Chondrocyte (in vitro differentiated cells): ENCODE measurements at regions not wholly inside any gene's neighbourhood (a gene's known extent, or its start where the extent isn't known, plus 50 kb on each side); places are given as distances from the start of the nearest gene placed in this dataset.

Source experiments
- DNase-seq: peaks from one replicate; pipeline ENCODE4 v3.0.0; 2021; ENCODE audit warnings: mixed read lengths, low spot score
- H3K27ac Mint-ChIP-seq: one replicate; pipeline ENCODE4 v1.8.0; 2021; ENCODE audit warnings: mild to moderate bottlenecking, moderate library complexity, mixed read lengths; ENCODE audit not compliant: unreplicated experiment
- H3K27me3 Mint-ChIP-seq: 2 replicates; pipeline ENCODE4 v1.8.0; 2021; ENCODE audit warnings: low read depth, mixed read lengths
- H3K36me3 Mint-ChIP-seq: 2 replicates; pipeline ENCODE4 v1.8.0; 2021; ENCODE audit warnings: low read depth, mixed read lengths
- H3K4me1 Mint-ChIP-seq: 2 replicates; pipeline ENCODE4 v1.8.0; 2021; ENCODE audit warnings: low read depth, mild to moderate bottlenecking, mixed read lengths
- H3K4me3 Mint-ChIP-seq: one replicate; pipeline ENCODE4 v1.8.0; 2021; ENCODE audit warnings: mild to moderate bottlenecking, moderate library complexity, mixed read lengths; ENCODE audit not compliant: unreplicated experiment
- H3K9me3 Mint-ChIP-seq: 2 replicates; pipeline ENCODE4 v1.8.0; 2021; ENCODE audit warnings: low read depth, mixed read lengths
- CTCF ChIP-seq: fragments of 200-600 bp; sonication (generic); IDR thresholded peaks from 2 replicates; pipeline ENCODE4 v1.5.0; 2021; ENCODE audit warnings: antibody characterized with exemption, mild to moderate bottlenecking, moderate library complexity

DNA sequence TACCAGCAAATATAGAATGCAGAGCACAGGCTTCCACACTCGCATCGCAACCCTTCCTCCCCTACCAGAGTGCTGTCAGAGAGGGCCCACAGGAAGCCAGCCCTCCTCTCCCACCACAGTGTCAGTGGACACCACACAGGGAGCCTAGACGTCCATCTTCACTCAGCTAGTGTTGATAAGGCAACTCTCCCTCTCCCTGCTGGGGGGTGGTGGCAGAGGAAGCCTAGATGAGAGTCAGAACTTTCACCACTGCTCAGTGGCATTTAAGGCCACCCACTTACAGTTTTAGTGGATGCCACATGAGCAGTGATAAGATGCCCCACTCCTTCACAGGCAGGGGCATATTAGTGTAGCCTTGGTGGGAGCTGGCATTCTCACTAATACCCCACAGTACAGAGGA is 109.8 kb upstream of the UBE3A start:
- Mint-ChIP-seq H3K4me3 (no peak overlapping the region), H3K36me3 (no peaks in the 10 kb centered on the region), H3K4me1 (peaks cover 8% of the 10 kb centered on the region), H3K27ac (no peak overlapping the region), H3K9me3 (no peaks in the 10 kb centered on the region), H3K27me3 (no peaks in the 10 kb centered on the region)
- no peak for TF ChIP-seq CTCF
- no peak for DNase-seq

DNA sequence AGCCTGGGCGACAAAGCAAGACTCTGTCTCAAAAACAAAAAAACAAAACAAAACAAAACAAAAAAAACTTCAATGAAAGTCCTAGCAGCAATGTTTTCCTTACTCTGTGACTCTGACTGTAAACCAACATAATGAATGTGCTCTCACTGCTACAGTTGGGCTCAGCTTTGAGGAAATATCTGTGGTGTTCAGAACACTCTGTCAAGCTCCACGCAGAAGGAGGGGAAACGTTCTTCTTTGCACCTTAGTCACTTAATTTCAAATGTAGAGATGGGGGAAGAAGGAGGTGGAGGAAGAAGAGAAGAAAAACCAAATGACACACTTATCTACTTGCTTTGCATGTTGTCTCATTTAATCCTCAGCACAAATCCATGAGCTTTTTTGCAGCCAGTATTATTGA is 107.1 kb upstream of the UBE3A start:
- Mint-ChIP-seq H3K4me3 (no peak overlapping the region), H3K27ac (no peak overlapping the region), H3K27me3 (no peaks in the 10 kb centered on the region), H3K9me3 (no peaks in the 10 kb centered on the region), H3K4me1 (peaks cover 16% of the 10 kb centered on the region), H3K36me3 (no peaks in the 10 kb centered on the region)
- DNase-seq = no peak
- no peak for TF ChIP-seq CTCF

DNA sequence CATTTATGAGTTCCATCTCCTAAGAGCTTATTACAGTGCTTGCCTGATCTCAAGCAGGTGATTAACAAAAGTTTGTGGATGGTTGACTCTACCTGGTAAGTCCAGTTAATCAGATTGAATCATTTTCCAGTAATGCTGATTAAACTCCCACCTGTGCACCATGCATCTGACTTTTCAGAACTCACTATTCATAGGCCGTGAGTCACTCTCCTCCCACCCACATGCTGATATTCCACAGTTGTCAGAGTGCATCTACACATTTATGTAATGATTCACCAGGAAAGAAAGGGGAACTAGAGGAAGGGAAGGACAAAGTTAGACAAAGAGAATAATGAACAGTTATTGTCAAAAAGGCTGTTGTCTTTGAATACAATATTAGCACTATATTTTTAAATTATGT is 106.2 kb upstream of the UBE3A start:
- H3K4me3 Mint-ChIP-seq = no peak overlapping the region
- H3K9me3 Mint-ChIP-seq = no peaks in the 10 kb centered on the region
- TF ChIP-seq CTCF = no peak
- no peak for DNase-seq
- H3K27me3 Mint-ChIP-seq = no peaks in the 10 kb centered on the region
- peaks cover 16% of the 10 kb centered on the region for H3K4me1 Mint-ChIP-seq
- no peaks in the 10 kb centered on the region for H3K36me3 Mint-ChIP-seq
- no peak overlapping the region for H3K27ac Mint-ChIP-seq

GRCh38 chr15:25544076-25544475 is 105.3 kb upstream of the UBE3A start:
- no peak overlapping the region for H3K27ac Mint-ChIP-seq
- no peak for DNase-seq
- H3K9me3 Mint-ChIP-seq = no peaks in the 10 kb centered on the region
- no peaks in the 10 kb centered on the region for H3K36me3 Mint-ChIP-seq
- H3K27me3 Mint-ChIP-seq = no peaks in the 10 kb centered on the region
- TF ChIP-seq CTCF = no peak
- H3K4me1 Mint-ChIP-seq = peaks cover 16% of the 10 kb centered on the region
- H3K4me3 Mint-ChIP-seq = no peak overlapping the region

- Mint-ChIP-seq H3K36me3 (no peaks in the 10 kb centered on the region), H3K27me3 (no peaks in the 10 kb centered on the region), H3K27ac (peak overlapping the region; percentile 29), H3K4me1 (peaks cover 16% of the 10 kb centered on the region), H3K9me3 (no peaks in the 10 kb centered on the region), H3K4me3 (no peak overlapping the region)
- peak; percentile 44 for TF ChIP-seq CTCF
- DNase-seq = no peak
Observed at GRCh38 chr15:25543196-25543595, 104.4 kb upstream of the UBE3A start.
